Panc1 (cell line): ENCODE measurements at regions not wholly inside any gene's neighbourhood (a gene's known extent, or its start where the extent isn't known, plus 50 kb on each side); places are given as distances from the start of the nearest gene placed in this dataset.

ENCODE experiments used
- ATAC-seq: fragments of 200-7000 bp; cut with Tn5 transposase; 2 replicates; pipeline ENCODE4 v1.9.1; 2020; ENCODE audit warnings: mild to moderate bottlenecking, moderate library complexity
- BruUV-seq: library from RNA; stranded (reverse); fragments of 400-500 nt; replicated peaks from 2 replicates; lab custom pipeline; 2021; lab: Mats Ljungman, UMichigan
- CTCF ChIA-PET: fragments of 300-600 bp; sonication (Branson Sonifier 250); formaldehyde crosslinking; loops from one replicate; lab custom pipeline; 2022; ENCODE audit warnings: antibody characterized with exemption; lab: Charles Lee
- POLR2A ChIA-PET: fragments of 300-600 bp; sonication (Branson Sonifier 250); formaldehyde crosslinking; loops from one replicate; lab custom pipeline; 2022; ENCODE audit warnings: antibody characterized with exemption; lab: Charles Lee
- DNase-seq: peaks from one replicate; pipeline ENCODE4 v3.0.0-alpha.2; 2010; ENCODE audit warnings: low read depth, low spot score
- H3K27ac ChIP-seq: 2 replicates; pipeline ENCODE4 v1.5.1; 2011; ENCODE audit warnings: mild to moderate bottlenecking, low read length, inconsistent platforms
- H3K27me3 ChIP-seq: fragments of 200-500 bp; sonication (Bioruptor generic); 2 replicates; pipeline ENCODE4 v1.6.0; 2014; ENCODE audit warnings: low read length, inconsistent platforms; ENCODE audit not compliant: control insufficient read depth, insufficient read depth
- H3K36me3 ChIP-seq: fragments of 200-500 bp; sonication (Bioruptor generic); 2 replicates; pipeline ENCODE4 v1.5.1; 2014; ENCODE audit warnings: inconsistent platforms, mild to moderate bottlenecking, low read length, moderate library complexity; ENCODE audit not compliant: control insufficient read depth, insufficient read depth
- H3K4me1 ChIP-seq: 2 replicates; pipeline ENCODE4 v1.5.1; 2011; ENCODE audit warnings: inconsistent platforms, mild to moderate bottlenecking, low read length, moderate library complexity; ENCODE audit not compliant: control insufficient read depth, insufficient read depth
- H3K4me3 ChIP-seq, 2 experiments: 2 replicates each; pipeline ENCODE4 v1.5.1; 2011 to 2012; ENCODE audit warnings: low read depth in 2 of 2, low read length in 2 of 2, mild to moderate bottlenecking in 2 of 2, inconsistent platforms in 1 of 2, moderate library complexity in 1 of 2
- H3K9me3 ChIP-seq: fragments of 200-500 bp; sonication (Bioruptor generic); 2 replicates; pipeline ENCODE4 v1.5.1; 2014; ENCODE audit warnings: low read depth, mild to moderate bottlenecking, inconsistent platforms, low read length, moderate library complexity; ENCODE audit not compliant: control insufficient read depth, insufficient read depth
- POLR2AphosphoS5 ChIP-seq: IDR thresholded peaks from 2 replicates; pipeline ENCODE4 v1.6.1; 2012; ENCODE audit warnings: mild to moderate bottlenecking, low read depth, low read length, moderate library complexity
- REST ChIP-seq, 2 experiments: IDR thresholded peaks; 2 replicates each; pipeline ENCODE4 v1.6.1; 2011 to 2012; ENCODE audit warnings: low read depth in 2 of 2, control low read depth in 1 of 2, low read length in 1 of 2, mild to moderate bottlenecking in 1 of 2, moderate library complexity in 1 of 2; ENCODE audit not compliant: insufficient read depth in 1 of 2
- SIN3A ChIP-seq: IDR thresholded peaks from 2 replicates; pipeline ENCODE4 v1.6.1; 2012; ENCODE audit warnings: low read depth, mild to moderate bottlenecking, low read length, moderate library complexity, borderline replicate concordance; ENCODE audit not compliant: insufficient read depth
- TCF7L2 ChIP-seq: IDR thresholded peaks from 2 replicates; pipeline ENCODE4 v1.6.1; 2011; ENCODE audit warnings: mild to moderate bottlenecking, low read depth, low read length, inconsistent platforms
- in situ Hi-C: cut with HindIII; loops from 2 replicates; pipeline ENCODE4 v1.10.0; 2016; ENCODE audit warnings: low sequenced_read_pairs, low pct_unique_long_range_greater_than_20kb
- intact Hi-C: fragments of 100-400 bp; cut with micrococcal nuclease; formaldehyde crosslinking; loops from one replicate; pipeline ENCODE4 v1.10.0; 2022; ENCODE audit not compliant: unreplicated experiment
- TF ChIP-seq, protein P1 (sequence below): fragments of 450-650 bp; IDR thresholded peaks from 2 replicates; pipeline ENCODE4 v1.5.1; 2017; ENCODE audit warnings: mild to moderate bottlenecking

DNA sequence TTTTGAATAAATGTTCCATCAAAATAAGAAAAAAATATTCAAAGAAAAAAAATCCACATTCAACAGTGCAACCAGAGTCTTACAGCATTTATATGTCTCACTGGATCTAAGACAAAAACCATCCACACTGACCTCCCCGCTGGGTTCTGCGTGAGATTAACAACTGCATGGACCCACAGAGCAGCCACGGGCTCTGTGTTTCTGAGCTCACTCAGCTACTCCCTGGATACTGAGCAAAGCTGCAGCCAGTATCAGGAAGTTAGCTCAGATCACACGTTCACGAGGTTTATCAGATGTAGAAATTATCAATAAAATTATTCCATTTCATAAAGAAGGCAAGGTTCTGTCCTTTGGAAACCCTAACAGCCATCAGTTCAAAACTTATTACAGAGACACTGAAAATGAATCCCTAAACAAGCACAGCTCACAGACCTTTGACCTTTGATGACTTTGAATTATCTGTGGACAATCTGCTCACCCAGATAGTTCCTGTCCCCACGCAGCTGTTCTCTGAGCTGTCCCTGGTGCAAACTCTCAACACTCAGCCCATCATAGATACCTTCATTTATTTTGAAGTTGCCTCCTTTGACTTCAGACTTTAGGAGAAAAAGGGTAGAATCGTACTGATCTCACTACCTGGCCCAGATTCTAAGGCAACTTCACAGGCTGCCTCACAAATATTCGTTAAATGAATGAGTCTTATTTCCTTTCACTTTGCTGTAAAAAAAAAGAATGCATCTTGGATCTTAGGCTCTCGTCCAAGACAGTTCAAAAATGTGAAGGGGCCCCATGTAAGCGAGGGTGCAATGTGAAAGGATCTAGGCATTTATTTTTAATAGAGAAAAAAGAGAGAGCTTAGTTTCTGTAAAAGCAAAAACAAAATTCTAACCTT, 67.7 kb upstream of the SVIL start:
- H3K9me3 ChIP-seq, result no peaks in the 10 kb centered on the region
- no peaks in the 10 kb centered on the region; the same call in 1 of the 2 replicates for H3K36me3 ChIP-seq
- ATAC-seq (peak; percentile 37; the same call in 1 of the 2 replicates), DNase-seq (no peak)
- intact Hi-C loops (no loop called here), in situ Hi-C loops (no loop called here)
- no peaks in the 10 kb centered on the region for H3K27me3 ChIP-seq
- no peak for TF ChIP-seq TCF7L2
- no peak for TF ChIP-seq REST (IDR thresholded peaks at IDR 0.05; ENCODE audit: insufficient read depth in 1 of 2, low read depth in 2 of 2, low read length in 1 of 2)
- no peak for TF ChIP-seq SIN3A
- no peak for TF ChIP-seq POLR2AphosphoS5
- TF ChIP-seq, protein P1, sequence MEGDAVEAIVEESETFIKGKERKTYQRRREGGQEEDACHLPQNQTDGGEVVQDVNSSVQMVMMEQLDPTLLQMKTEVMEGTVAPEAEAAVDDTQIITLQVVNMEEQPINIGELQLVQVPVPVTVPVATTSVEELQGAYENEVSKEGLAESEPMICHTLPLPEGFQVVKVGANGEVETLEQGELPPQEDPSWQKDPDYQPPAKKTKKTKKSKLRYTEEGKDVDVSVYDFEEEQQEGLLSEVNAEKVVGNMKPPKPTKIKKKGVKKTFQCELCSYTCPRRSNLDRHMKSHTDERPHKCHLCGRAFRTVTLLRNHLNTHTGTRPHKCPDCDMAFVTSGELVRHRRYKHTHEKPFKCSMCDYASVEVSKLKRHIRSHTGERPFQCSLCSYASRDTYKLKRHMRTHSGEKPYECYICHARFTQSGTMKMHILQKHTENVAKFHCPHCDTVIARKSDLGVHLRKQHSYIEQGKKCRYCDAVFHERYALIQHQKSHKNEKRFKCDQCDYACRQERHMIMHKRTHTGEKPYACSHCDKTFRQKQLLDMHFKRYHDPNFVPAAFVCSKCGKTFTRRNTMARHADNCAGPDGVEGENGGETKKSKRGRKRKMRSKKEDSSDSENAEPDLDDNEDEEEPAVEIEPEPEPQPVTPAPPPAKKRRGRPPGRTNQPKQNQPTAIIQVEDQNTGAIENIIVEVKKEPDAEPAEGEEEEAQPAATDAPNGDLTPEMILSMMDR, result no peak
- H3K27ac ChIP-seq, result 0 out of 2 replicates have a peak overlapping the region, but pooled peaks have one; percentile 23
- peaks cover 17% of the 10 kb centered on the region for H3K4me1 ChIP-seq
- no peak overlapping the region for H3K4me3 ChIP-seq
- CTCF ChIA-PET, result interaction anchor here (1.5 kb wide), 1 partner anchor 10 kb away, joined by 4 read pairs; no protein-coding TSS in a partner anchor
- POLR2A ChIA-PET, result no interaction called here
- no TSS peak for BruUV-seq

- peaks cover 17% of the 10 kb centered on the region for H3K4me1 ChIP-seq
- ATAC-seq (no peak), DNase-seq (no peak)
- H3K27ac ChIP-seq, result no peak overlapping the region
- H3K36me3 ChIP-seq, result no peaks in the 10 kb centered on the region; the same call in 1 of the 2 replicates
- H3K9me3 ChIP-seq, result no peaks in the 10 kb centered on the region
- in situ Hi-C loops (no loop called here), intact Hi-C loops (no loop called here)
- BruUV-seq, result no TSS peak
- TF ChIP-seq, protein P1, result no peak
- TF ChIP-seq POLR2AphosphoS5, result no peak
- no peak for TF ChIP-seq TCF7L2
- no peak for TF ChIP-seq SIN3A
- TF ChIP-seq REST (IDR thresholded peaks at IDR 0.05; ENCODE audit: insufficient read depth in 1 of 2, low read depth in 2 of 2, low read length in 1 of 2), result no peak
- CTCF ChIA-PET, result interaction anchor here (0.6 kb wide), 1 partner anchor 119 kb away, joined by 8 read pairs; no protein-coding TSS in a partner anchor
- H3K4me3 ChIP-seq, result no peak overlapping the region
- POLR2A ChIA-PET, result no interaction called here
- no peaks in the 10 kb centered on the region for H3K27me3 ChIP-seq
These were observed 66.5 kb upstream of the SVIL start for GRCh38 chr10:29701306-29701705.
